Left colon (tissue), 2 donors: ENCODE measurements at regions not wholly inside any gene's neighbourhood (a gene's known extent, or its start where the extent isn't known, plus 50 kb on each side); places are given as distances from the start of the nearest gene placed in this dataset.
"Not testable (repeated sequence)": the region's sequence is repeated elsewhere in the genome, so short reads cannot be mapped to it uniquely, and the experiment has no call there.

Experiments
- ATAC-seq: fragments of 200-7000 bp; cut with Tn5 transposase; one replicate; pipeline ENCODE4 v1.9.1; 2020; ENCODE audit warnings: mild to moderate bottlenecking, moderate library complexity
- DNase-seq, 2 donors: peaks; one replicate each; pipeline ENCODE4 v3.0.0-alpha.2; 2020
- intact Hi-C, 2 donors: fragments of 100-400 bp; cut with DNase I in 1 of 2; cut with micrococcal nuclease in 1 of 2; formaldehyde crosslinking; loops; one replicate each; pipeline versions ENCODE4 v1.11.2 to v1.14.0; 2022; cut with DNase I, micrococcal nuclease
- donor health status: DM: no; HTN: no; CAD: no.
- donor health status: DM: yes; HTN: yes; CAD: no.

DNA sequence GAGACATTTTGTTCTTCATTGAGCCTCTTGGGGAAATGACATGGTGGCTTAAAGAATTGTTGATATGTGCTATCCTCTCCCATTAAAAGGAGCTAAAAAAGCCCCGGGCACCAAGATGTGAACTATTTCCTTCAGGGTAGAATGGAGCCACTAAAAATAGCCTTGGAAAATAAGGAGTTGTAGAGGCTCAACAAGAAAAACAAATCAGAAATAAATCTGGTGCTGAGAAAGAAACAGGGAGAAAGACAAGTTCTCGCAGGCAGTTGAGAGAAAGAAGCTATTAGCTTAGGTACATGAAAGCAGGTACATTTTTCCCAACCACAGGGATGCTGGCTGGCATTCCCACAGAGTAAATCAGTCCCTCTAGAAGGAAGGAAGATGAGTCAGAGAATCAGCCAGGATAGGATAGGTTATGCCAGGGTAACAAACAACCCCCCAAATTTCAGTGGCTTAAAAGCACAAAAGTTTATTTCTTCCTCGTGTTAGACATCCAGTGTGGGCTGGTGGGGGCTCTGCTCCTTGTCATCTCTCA lies 134.6 kb upstream of the ADRA1B start:
- no peak for ATAC-seq
- intact Hi-C loops, result no loop called here
- no peak for DNase-seq

DNA sequence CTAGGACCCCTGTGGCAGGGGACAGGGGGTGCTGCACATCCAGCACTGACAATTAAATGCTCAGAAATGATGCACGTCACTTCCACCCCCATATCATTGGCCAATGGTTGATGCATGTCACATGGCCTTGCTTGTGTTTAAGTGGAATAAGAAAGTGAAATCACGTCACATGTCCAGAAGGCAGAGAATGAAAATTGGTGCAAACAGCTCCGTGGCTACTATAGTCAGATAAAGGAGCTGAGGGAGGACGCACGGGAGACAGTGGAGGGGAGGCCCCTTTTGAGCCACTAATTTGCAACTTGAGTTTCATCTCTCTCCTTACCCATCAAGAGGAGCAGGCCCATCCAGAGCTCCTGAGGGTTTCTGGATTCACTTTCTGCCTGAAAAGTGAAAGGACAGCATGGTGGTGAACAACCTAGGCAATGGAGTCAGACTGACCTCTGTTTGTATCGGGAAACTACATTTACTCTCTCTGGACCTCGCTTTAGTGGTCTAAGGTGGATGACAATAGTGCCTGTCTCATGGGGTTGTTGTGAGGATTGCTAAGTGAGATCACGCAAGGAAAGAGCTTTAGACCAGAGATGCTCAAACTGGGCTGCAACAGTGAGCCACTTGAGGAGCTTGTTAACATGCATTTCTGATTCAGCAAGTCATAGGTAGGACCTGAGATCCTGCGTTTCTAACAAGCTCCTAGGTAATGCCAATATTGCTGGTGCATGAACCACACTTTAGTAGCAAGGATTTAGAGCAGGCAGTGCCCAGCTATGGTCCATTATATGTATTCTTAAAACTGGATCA lies 133.9 kb upstream of the ADRA1B start:
- no peak for ATAC-seq
- intact Hi-C loops, result no loop called here
- no peak for DNase-seq

DNA sequence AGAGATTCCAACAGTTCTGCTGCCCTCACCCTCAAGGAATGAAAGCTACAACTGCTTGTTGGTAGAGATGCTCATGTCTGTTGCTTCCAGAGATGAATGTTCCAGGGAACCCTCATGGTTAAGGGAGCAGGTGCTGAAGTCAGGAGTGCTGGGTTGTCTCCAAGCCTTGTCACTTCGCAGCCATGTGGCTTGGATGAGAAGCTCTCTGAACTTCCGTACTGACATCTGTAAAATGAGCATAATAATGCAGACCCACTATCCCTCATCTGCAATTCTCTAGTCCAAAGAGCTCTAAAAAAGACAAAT lies 133.3 kb upstream of the ADRA1B start:
- intact Hi-C loops, result no loop called here

DNA sequence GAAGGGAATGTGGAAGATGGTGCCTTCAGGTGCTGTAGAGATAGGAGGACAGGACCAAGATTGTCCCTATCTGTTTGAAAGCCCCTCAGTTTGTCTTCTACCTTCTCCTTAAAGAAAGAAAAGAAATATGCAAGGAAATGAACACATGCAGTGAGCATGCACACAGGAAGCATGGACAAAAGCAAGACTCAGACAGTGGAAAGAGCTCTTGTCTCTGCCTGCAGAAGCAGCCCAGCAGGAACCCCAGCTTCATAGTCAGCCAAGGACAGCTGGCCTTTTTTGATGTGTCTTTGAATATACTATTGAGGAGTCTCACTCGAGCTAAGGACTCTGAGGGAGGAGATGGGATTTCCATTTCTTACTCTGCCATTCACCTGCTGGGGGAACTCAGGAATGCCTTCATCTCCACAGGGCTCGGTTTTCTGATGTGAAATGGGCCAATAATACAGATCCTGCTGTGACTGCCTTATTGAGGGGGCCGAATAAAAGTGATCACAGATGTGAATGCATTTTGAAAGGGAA lies 132.5 kb upstream of the ADRA1B start:
- no peak for ATAC-seq
- no peak for DNase-seq
- intact Hi-C loops, result no loop called here

More for the DNA sequence above, 133.3 kb upstream of the ADRA1B start:
- ATAC-seq (no peak), DNase-seq (no peak)

DNA sequence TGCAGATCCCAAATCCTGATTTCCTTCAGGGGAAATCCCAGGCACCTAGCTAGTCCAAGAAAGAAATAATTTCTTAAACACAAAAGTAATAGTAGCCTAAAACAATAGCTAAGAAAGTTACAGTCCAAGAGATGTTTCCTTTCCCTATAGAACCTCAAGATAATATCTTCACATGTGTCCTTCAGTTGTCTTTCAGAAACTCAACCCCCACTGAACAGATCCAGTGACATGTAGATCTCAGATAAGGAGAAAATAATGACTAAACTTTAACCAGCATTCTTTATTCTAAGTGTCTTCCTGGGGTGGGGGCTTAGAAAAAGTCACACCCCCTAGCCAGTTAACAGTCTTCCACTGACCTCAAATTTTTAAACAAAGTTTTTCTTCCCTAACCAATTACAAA lies 131.3 kb upstream of the ADRA1B start:
- DNase-seq (no peak), ATAC-seq (no peak)
- intact Hi-C loops, result no loop called here

DNA sequence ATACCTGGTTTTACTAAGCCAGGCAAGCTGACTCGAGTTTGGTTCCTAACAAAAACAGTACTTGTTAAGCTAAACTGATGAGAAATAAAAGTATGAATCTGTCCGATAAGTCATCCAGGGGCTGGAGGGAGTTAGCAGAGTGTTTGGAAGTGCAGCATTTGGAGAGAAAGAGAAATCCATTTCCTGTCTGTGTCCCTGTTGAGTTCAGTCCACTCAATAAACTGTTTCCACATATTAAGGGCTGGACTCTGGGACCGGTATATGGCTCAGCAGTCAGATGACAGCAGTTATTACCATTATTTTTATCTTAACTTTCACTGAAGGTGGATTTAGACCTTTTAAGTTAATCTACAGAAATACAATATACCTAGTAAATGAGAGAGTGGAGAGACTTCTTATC lies 130.6 kb upstream of the ADRA1B start:
- intact Hi-C loops, result no loop called here
- no peak for DNase-seq
- ATAC-seq, result no peak

DNA sequence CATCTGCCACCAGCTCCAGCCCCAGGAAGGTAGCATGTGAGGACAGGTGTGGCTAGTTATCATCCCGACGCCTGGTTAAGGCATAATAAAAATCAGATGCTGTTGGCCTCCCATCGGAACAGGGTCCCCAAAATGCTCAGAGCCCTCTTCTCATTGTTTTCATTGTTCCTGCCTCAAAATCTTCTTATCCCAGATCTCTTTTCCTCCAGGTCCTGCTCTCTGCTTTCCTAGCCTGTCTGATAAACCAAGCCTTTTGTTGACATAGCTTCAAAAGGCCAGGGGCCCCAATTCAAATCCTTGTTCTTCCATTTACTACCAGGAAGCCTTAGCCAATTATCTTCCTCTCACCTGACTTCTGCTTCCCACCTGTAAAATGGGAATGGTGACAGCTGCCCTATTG lies 130.1 kb upstream of the ADRA1B start:
- ATAC-seq, result no peak
- intact Hi-C loops, result no loop called here
- no peak for DNase-seq

DNA sequence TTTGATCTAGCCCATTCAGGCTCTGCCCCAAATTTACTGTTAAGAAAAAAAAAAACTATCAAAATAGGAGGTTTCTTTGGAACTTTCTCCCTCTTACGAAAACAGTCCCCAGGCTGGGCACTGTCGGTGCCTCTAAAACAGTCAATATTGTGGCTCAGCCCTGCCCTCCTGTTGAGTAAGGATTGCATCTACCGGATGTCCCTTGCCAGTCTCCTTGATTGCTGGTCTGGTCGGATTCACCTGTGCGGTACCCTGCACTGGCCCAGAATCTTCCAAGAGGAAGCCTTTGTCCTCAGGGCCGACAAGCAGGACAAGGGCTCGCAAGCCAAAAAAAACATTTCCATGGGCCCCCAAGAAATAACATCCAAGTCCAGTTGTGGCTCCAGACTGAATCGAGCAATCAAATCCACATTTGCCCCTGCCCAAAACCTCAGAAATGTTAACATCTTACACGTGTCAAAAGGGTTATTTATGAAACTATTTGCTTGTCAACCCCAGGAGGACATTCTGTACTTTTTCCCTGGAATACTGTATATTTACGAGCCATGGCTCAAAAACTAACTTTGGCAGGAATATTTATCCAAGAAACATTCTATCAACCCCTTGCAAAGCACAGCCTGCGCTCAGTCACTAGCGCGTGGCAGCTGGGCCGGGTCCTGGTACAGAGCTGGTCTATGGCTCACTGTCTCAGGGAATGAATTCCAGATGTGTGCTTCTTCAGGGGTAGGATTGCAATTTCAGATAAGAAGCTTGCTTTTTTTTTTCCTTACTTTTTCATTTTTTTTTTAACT lies 129.2 kb upstream of the ADRA1B start:
- intact Hi-C loops, result no loop called here
- no peak for ATAC-seq
- peak in 1 of 2 donors; percentile 42 for DNase-seq

DNA sequence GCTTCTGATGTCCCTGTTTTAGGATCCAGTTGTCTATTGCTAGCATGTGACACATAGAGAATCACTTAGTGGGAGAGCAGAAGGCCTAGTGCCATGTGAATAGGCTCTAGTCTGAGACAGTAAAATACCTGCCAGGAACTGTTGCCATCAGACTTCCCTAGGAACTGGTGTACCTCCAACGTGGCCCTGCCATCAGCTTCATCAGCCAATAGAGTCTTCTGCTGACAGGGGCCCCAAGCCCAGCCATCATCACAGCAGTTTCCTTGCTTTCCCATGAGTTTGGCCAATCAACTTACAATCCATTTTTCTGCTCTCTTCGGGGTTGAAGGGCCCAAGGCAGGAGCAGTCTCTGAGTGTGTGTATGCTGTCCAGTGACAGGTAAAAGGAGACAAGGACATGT lies 128.4 kb upstream of the ADRA1B start:
- no peak for DNase-seq
- ATAC-seq, result no peak
- intact Hi-C loops, result no loop called here

DNA sequence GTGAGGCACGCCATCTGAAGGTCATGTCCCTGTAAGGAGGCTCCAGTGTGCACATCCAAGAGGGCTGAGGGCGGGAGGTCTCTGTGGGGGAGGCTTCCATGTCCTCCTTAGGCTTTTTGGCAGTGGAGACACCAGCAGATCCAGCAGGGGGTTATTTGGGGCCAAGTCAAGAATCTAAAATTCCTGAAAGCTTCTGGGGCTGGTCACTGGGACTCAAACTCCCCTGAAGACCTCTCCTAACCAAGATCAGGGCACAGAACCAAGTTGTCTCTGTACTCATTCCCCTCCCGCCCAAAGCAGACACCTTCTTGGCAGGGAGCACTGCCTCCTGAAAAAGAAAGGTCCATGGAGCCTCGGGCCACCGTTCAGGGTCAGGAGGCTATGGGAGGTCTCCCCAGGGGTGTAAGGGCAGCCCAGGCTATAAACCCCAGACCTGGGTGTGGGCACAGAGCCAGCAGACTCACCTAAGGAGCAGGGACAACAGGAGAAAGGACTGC lies 127.4 kb upstream of the ADRA1B start:
- intact Hi-C loops, result no loop called here
- no peak for ATAC-seq
- no peak for DNase-seq

DNA sequence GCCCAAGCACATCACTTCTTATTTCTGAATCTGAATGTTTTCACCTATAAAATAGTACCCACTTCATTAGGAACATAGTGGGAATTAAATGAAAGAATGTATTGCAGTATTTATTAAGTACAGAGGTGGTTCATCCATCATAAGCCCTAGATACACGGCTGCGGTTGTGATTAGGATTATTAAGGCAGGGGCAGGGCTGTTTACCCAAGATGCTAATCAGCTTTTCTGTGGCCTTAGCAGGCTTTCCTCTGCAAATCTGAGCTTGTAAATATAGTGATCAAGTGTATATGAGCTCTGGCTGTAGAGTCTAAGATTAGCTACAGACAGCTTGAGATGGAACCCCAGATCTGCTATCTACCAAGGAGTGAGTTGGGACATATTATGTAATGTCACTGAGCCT lies 124.1 kb upstream of the ADRA1B start:
- intact Hi-C loops, result no loop called here
- ATAC-seq, result no peak
- no peak for DNase-seq

DNA sequence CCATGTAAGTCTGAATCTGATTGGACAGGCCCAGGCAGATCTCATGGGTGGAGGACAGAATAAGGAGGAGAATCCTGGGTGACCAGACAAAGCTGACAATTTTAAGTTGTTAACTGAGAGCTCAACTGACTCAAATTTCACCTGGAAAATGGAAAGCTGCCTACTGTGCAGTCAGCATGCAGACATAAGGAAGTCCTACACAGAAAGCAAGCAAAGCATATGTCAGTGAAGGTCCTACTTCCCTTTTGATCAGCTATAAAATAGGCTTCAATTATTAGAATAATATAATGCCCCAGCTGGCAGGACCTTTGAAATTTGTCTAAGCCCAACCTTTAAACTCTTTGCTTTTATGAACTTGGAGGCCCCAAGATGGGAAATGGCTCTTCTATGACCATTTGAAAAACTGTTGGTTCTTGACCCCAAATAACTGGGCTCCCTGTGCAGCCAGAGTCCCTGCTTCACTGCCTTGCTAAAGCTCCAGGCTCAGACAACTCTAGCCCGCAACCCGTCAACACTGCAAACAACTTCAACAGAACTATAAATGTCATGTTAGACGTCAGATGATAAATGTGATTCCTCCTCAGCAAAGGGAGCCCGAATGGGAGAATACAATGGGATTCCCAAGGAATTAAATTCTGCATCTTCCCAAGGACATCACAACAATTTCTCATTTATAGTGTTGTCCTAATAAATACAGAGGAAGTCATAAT lies 118.9 kb upstream of the ADRA1B start:
- ATAC-seq (no peak), DNase-seq (no peak)
- intact Hi-C loops, result no loop called here

DNA sequence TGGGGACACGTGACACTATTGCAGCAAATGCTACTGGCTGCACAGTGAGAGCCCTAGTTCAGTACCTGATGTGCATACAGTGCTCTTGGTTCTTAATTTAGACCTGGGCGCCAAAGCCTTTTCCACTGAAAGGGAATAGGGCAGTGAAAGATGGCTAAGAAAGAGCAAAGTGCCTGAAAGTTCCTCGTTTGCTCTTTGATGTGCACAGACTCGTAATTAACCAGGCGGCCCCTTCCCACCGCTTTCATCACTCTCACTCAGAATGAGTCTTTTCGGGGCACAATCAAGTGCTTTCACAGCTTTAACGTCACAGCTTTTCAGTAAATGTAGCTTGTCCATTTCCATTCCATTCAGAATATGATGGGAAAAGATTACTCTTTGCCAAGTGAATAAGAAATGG lies 116.6 kb upstream of the ADRA1B start:
- intact Hi-C loops, result no loop called here

DNA sequence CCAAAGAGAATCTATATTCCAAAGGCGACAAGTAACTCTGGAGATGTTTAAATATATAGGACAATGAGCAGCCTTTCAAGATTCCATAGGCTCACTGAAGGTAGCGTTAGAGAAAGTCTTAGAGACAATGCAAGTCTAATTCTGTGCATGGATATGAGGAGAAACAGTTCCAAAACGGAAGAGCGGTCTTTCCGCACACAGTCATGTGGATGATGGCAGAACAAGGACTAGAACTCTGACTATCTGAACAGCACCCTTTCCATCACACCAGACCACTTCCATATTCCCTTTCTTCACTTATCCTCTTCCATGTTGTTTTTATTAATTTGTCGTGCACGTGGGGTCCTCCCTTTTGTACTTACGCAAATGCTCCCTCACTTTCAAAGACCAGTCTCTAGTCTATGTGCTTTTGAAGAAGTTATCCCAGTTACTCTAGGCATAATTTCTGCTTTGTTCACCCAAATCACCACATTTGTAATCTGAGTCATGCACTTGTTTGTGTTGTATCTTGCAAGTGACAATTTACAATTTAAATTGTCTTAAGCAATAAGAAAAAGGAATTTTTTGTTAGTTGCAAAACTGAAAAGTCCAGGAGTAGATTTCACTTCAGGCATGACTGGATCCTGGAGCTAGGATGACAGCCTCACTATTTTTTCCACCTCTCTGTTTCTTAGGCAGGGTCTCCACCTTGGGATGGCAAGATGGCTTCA lies 116.0 kb upstream of the ADRA1B start:
- intact Hi-C loops, result no loop called here
- ATAC-seq (no peak), DNase-seq (no peak)

More for the DNA sequence above, 116.6 kb upstream of the ADRA1B start:
- ATAC-seq (no peak), DNase-seq (no peak)

DNA sequence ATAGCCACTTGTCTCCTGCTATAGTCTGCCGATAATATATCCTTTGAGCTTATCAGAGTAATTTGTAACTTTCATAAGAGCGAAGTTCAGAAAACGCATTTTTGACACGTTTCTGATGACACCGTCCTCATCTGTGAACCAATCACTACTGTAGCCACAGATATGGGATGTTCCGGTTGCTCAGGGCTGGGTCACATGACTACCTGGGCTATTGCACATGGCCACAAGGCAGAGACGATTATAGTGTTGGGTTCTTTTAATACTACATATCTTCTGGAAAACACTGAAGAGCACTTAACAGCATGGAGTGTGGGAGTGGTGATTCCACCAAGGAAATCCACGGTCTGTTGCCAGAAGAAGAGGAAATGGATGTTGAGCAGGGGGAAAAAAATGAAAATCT lies 115.0 kb upstream of the ADRA1B start:
- no peak for ATAC-seq
- intact Hi-C loops, result no loop called here
- DNase-seq, result no peak

DNA sequence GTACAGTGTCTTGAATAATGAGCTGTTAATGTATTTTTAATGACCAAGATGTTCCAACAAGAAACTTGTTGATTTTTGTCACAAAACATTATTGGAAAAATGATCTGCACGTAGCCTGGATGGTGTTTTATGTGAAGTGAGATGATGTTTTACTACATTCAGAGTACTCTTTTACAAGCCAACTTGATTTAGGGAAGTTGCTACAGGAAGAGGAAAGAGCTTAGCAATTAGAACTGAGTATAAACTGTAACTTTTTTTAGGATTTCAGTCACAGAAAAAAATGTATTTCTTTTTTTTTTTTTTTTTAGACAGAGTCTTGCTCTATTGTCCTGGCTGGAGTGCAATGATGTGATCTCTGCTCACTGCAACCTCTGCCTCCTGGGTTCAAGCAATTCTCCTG lies 113.6 kb upstream of the ADRA1B start:
- intact Hi-C loops, result no loop called here
- no peak for ATAC-seq
- no peak for DNase-seq

DNA sequence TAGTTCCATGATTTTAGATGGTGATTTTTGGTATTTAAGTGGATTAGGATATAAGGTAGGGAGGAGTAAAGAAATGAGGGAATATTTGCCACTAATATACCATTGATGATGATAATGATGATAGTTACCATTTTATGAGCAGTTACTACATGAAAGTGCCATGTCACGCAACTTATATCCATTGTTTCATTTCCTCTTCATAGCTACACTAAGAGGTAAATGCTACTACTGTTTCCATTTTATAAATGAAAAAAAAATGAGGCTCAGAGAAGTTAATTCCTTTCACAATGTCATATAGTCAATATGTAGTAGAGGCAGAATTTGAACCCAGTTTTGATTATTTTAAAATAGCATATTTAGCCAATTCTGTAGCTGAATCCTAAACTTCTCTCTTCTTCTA lies 112.2 kb upstream of the ADRA1B start:
- intact Hi-C loops, result no loop called here
- ATAC-seq, result no peak
- no peak for DNase-seq

DNA sequence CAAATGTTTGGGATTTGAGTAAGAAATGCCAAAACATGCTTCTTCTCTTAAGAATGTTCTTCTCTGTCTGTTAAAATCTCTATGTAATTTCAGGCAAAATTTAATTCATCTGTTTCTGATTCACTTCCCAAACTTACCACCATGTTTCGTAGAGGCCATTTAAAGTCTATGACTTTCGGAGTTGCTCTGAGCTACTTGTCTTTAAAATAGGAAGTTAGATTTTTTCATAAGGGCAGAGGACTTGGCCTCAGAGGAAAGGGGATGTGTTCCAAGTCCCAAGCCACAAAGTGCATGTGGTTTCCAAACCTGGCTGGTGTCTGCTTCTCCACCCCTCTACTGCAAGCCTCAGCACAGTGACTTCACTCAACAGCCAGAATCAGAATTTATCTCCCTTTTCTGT lies 111.3 kb upstream of the ADRA1B start:
- ATAC-seq (no peak), DNase-seq (peak in 1 of 2 donors; percentile 34)
- intact Hi-C loops, result no loop called here

DNA sequence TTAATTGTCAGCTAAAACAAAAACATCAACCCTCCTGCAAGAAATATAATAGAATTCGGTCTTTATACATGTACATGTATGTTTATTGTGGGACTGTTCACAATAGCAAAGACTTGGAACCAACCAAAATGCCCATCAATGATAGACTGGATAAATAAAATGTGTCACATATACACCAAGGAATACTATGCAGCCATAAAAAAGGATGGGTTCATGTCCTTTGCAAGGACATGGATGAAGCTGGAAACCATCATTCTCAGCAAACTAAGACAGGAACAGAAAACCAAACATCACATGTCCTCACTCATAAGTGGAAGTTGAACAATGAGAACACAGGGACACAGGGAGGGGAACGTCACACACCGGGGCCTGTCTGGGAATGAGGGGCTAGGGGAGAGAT lies 109.1 kb upstream of the ADRA1B start:
- ATAC-seq, intact Hi-C loops, DNase-seq: not testable (repeated sequence)
